GM12891 (cell line): ENCODE measurements at regions not wholly inside any gene's neighbourhood (a gene's known extent, or its start where the extent isn't known, plus 50 kb on each side); places are given as distances from the start of the nearest gene placed in this dataset.

ENCODE experiments used
- PAX5 ChIP-seq: IDR thresholded peaks from 2 replicates; pipeline ENCODE4 v1.6.1; 2011; ENCODE audit warnings: low read length, moderate library complexity, mild to moderate bottlenecking; ENCODE audit not compliant: insufficient read depth, severe bottlenecking
- POLR2A ChIP-seq: IDR thresholded peaks from 2 replicates; pipeline ENCODE4 v1.6.1; 2011; ENCODE audit warnings: low read depth, low read length, control low read depth
- POLR2AphosphoS5 ChIP-seq: IDR thresholded peaks from 2 replicates; pipeline ENCODE4 v1.6.1; 2011; ENCODE audit warnings: low read depth, low read length, control low read depth
- SPI1 ChIP-seq: IDR thresholded peaks from 2 replicates; pipeline ENCODE4 v1.6.1; 2011; ENCODE audit warnings: low read depth, low read length, control low read depth
- TAF1 ChIP-seq: IDR thresholded peaks from 2 replicates; pipeline ENCODE4 v1.6.1; 2011; ENCODE audit warnings: low read depth, low read length, control low read depth

- no peak for TF ChIP-seq POLR2A
- no peak for TF ChIP-seq TAF1
- no peak for TF ChIP-seq SPI1
- TF ChIP-seq POLR2AphosphoS5, result no peak
- TF ChIP-seq PAX5, result no peak
These were observed 70.1 kb upstream of the HECW1 start for GRCh38 chr7:43042302-43042701.
